ENCODE measurements at regions not wholly inside any gene's neighbourhood (a gene's known extent, or its start where the extent isn't known, plus 50 kb on each side); places are given as distances from the start of the nearest gene placed in this dataset.
A peak's percentile ranks its signal among the peaks of the same experiment; 100 is the strongest.

GRCh38 chr5:117095346-117096332, 521.0 kb upstream of the SEMA6A start:
- DNase-seq: no peak

GRCh38 chr5:117094114-117094815, 519.6 kb upstream of the SEMA6A start:
- no peak for DNase-seq

GRCh38 chr5:117093653-117094052, 519.0 kb upstream of the SEMA6A start:
- DNase-seq: no peak

- DNase-seq: no peak
Observed at GRCh38 chr5:117089001-117089400, 514.4 kb upstream of the SEMA6A start.

- no peak for DNase-seq
Observed at GRCh38 chr5:117088176-117088575, 513.6 kb upstream of the SEMA6A start.

- DNase-seq: no peak
Observed at GRCh38 chr5:117084067-117084466, 509.4 kb upstream of the SEMA6A start.

- DNase-seq: no peak
Observed at GRCh38 chr5:117082977-117083376, 508.4 kb upstream of the SEMA6A start.

GRCh38 chr5:117077142-117077541, 502.5 kb upstream of the SEMA6A start:
- no peak for DNase-seq

GRCh38 chr5:117072439-117072838, 497.8 kb upstream of the SEMA6A start:
- DNase-seq: no peak

- DNase-seq: no peak
Observed at GRCh38 chr5:117065800-117066199, 491.2 kb upstream of the SEMA6A start.

GRCh38 chr5:117065161-117065560, 490.5 kb upstream of the SEMA6A start:
- DNase-seq: no peak

GRCh38 chr5:117060099-117060498, 485.5 kb upstream of the SEMA6A start:
- no peak for DNase-seq

- DNase-seq: no peak
Observed at GRCh38 chr5:117058740-117059139, 484.1 kb upstream of the SEMA6A start.

- no peak for DNase-seq
Observed at GRCh38 chr5:117055517-117055916, 480.9 kb upstream of the SEMA6A start.

GRCh38 chr5:117054911-117055310, 480.3 kb upstream of the SEMA6A start:
- DNase-seq: peak; percentile 81

- no peak for DNase-seq
Observed at GRCh38 chr5:117054141-117054540, 479.5 kb upstream of the SEMA6A start.

- DNase-seq: no peak
Observed at GRCh38 chr5:117041926-117042595, 467.4 kb upstream of the SEMA6A start.

GRCh38 chr5:117039035-117039434, 464.4 kb upstream of the SEMA6A start:
- no peak for DNase-seq

GRCh38 chr5:117027384-117027783, 452.8 kb upstream of the SEMA6A start:
- no peak for DNase-seq

GRCh38 chr5:117020999-117021398, 446.4 kb upstream of the SEMA6A start:
- DNase-seq: no peak

GRCh38 chr5:117013280-117013877, 438.8 kb upstream of the SEMA6A start:
- DNase-seq: no peak

- DNase-seq: no peak
Observed at GRCh38 chr5:117010574-117010973, 436.0 kb upstream of the SEMA6A start.

GRCh38 chr5:116998024-116998423, 423.4 kb upstream of the SEMA6A start:
- DNase-seq: no peak
